ENCODE measurements at regions not wholly inside any gene's neighbourhood (a gene's known extent, or its start where the extent isn't known, plus 50 kb on each side); places are given as distances from the start of the nearest gene placed in this dataset.

- no peak overlapping the region for H2BK120ac ChIP-seq (ENCODE audit: low read depth, low read length)
- no peak overlapping the region for H3K56ac ChIP-seq (ENCODE audit: extremely low read depth, insufficient read depth, low read length)
- H2BK5ac ChIP-seq (ENCODE audit: low read depth, low read length, poor library complexity, severe bottlenecking): no peak overlapping the region
- no peak overlapping the region for H3K4ac ChIP-seq (ENCODE audit: low read depth, low read length)
- in situ Hi-C loops (cut with MboI; ENCODE audit: low sequenced_read_pairs) (no loop called here), intact Hi-C loops (cut with micrococcal nuclease) (no loop called here), dilution Hi-C loops (cut with HindIII; ENCODE audit: low sequenced_read_pairs, unreplicated experiment) (no loop called here)
- no peak overlapping the region for H3K18ac ChIP-seq (ENCODE audit: low read depth, low read length)
- no TSS peak for BruUV-seq (replicated peaks)
- H3K14ac ChIP-seq (replicated peaks; ENCODE audit: low read depth, low read length): no peak overlapping the region
- no peak overlapping the region for H3K23ac ChIP-seq (ENCODE audit: low read depth, low read length)
- DNase-seq (no peak), ATAC-seq (ENCODE audit: low read depth) (no peak)
- no peak overlapping the region for H2AFZ ChIP-seq (replicated peaks; ENCODE audit: low read length, poor library complexity)
- no peak for TF ChIP-seq CEBPB (IDR thresholded peaks at IDR 0.05; ENCODE audit: low read depth, low read length)
- TF ChIP-seq RCOR1 (IDR thresholded peaks at IDR 0.05; ENCODE audit: insufficient replicate concordance, low read length): no peak
- TF ChIP-seq POLR2A (IDR thresholded peaks at IDR 0.05; ENCODE audit: low read depth, low read length): no peak
- no peak for TF ChIP-seq BHLHE40 (IDR thresholded peaks at IDR 0.05; ENCODE audit: low read depth, low read length)
- TF ChIP-seq RFX5 (IDR thresholded peaks at IDR 0.05; ENCODE audit: low read depth, low read length): no peak
- TF ChIP-seq MXI1 (IDR thresholded peaks at IDR 0.05; ENCODE audit: borderline replicate concordance, low read depth, low read length): no peak
- TF ChIP-seq CHD1 (IDR thresholded peaks at IDR 0.05; ENCODE audit: low read depth, low read length): no peak
- TF ChIP-seq MAZ (IDR thresholded peaks at IDR 0.05; ENCODE audit: borderline replicate concordance, low read depth, low read length): no peak
- ChIA-PET POLR2A (ENCODE audit: unreplicated experiment) (no interaction called here), CTCF (no interaction called here)
- no peak overlapping the region for H2BK15ac ChIP-seq (ENCODE audit: low read depth, low read length)
- no peak overlapping the region for H2AK9ac ChIP-seq (replicated peaks; ENCODE audit: low read depth, low read length, poor library complexity)
- H2AK5ac ChIP-seq (ENCODE audit: low read depth, low read length): no peak overlapping the region
- no peak overlapping the region for H3K27ac ChIP-seq (ENCODE audit: insufficient read depth, low read length)
- no peaks in the 10 kb centered on the region for H4K20me1 ChIP-seq (ENCODE audit: insufficient read depth, low read length)
- H3K4me2 ChIP-seq (ENCODE audit: low read depth, low read length): no peak overlapping the region
- H3K9me3 ChIP-seq (ENCODE audit: control insufficient read depth, insufficient read depth, low read length): no peaks in the 10 kb centered on the region; the same call in 1 of the 2 replicates
- H3K79me1 ChIP-seq (ENCODE audit: low read depth in 1 of 2, low read length in 2 of 2): no peaks in the 10 kb centered on the region
- H3K27me3 ChIP-seq (ENCODE audit: control insufficient read depth, insufficient read depth, low read length): no peaks in the 10 kb centered on the region
- no peak overlapping the region for H2BK20ac ChIP-seq (ENCODE audit: low read depth, low read length)
- no CpG with 5 or more reads among the region's 2 CpGs for WGBS, 2 experiments (ENCODE audit: extremely low coverage in 2 of 2, insufficient read length in 1 of 2)
- no peak overlapping the region for H4K5ac ChIP-seq (ENCODE audit: low read depth, low read length)
- no peak overlapping the region for H3K9ac ChIP-seq (ENCODE audit: low read depth, low read length)
- H4K8ac ChIP-seq (ENCODE audit: low read depth in 2 of 2, low read length in 2 of 2): no peak overlapping the region
- H3K9me1 ChIP-seq (ENCODE audit: insufficient read depth, low read length): no peaks in the 10 kb centered on the region
- H3K4me3 ChIP-seq (ENCODE audit: insufficient read depth, low read depth, low read length): no peak overlapping the region
- H4K91ac ChIP-seq (ENCODE audit: insufficient read depth, low read depth, low read length): no peak overlapping the region
- H3K36me3 ChIP-seq (ENCODE audit: control insufficient read depth, insufficient read depth, low read length): no peaks in the 10 kb centered on the region
- H3K4me1 ChIP-seq (ENCODE audit: control insufficient read depth, insufficient read depth, low read length): no peaks in the 10 kb centered on the region
Measured at GRCh38 chr3:116563351-116563750, 118.1 kb upstream of the LSAMP start.
